Smooth muscle cell (in vitro differentiated cells): ENCODE measurements at regions not wholly inside any gene's neighbourhood (a gene's known extent, or its start where the extent isn't known, plus 50 kb on each side); places are given as distances from the start of the nearest gene placed in this dataset.

Experiments used
- DNase-seq: peaks from one replicate; lab custom pipeline; 2025; ENCODE audit not compliant: unreplicated experiment; lab: John Stamatoyannopoulos, UW
- H2AFZ ChIP-seq: fragments of 200-600 bp; sonication (generic); 2 replicates; pipeline ENCODE4 v1.6.0; 2016; ENCODE audit warnings: antibody characterized with exemption, low read depth, mild to moderate bottlenecking
- H3F3A ChIP-seq: fragments of 200-600 bp; sonication (generic); 2 replicates; pipeline ENCODE4 v1.6.0; 2017; ENCODE audit warnings: antibody characterized with exemption, low read depth
- H3K27ac ChIP-seq: fragments of 200-600 bp; sonication (generic); 2 replicates; pipeline ENCODE4 v1.5.1; 2016; ENCODE audit warnings: low read depth, mild to moderate bottlenecking
- H3K27me3 ChIP-seq: fragments of 200-600 bp; sonication (generic); 2 replicates; pipeline ENCODE4 v1.6.1; 2016; ENCODE audit warnings: low read depth, mild to moderate bottlenecking
- H3K36me3 ChIP-seq: fragments of 200-600 bp; sonication (generic); 2 replicates; pipeline ENCODE4 v1.5.1; 2016; ENCODE audit warnings: low read depth
- H3K4me1 ChIP-seq: fragments of 200-600 bp; sonication (generic); 2 replicates; pipeline ENCODE4 v1.5.1; 2016; ENCODE audit warnings: low read depth
- H3K4me2 ChIP-seq: fragments of 200-600 bp; sonication (generic); 2 replicates; pipeline ENCODE4 v1.6.0; 2016; ENCODE audit warnings: mild to moderate bottlenecking
- H3K4me3 ChIP-seq: fragments of 200-600 bp; sonication (generic); 2 replicates; pipeline ENCODE4 v1.5.1; 2016; ENCODE audit warnings: mild to moderate bottlenecking
- H3K79me2 ChIP-seq: fragments of 200-600 bp; sonication (generic); 2 replicates; pipeline ENCODE4 v1.6.0; 2016; ENCODE audit warnings: low read depth, mild to moderate bottlenecking
- H3K9ac ChIP-seq: fragments of 200-600 bp; sonication (generic); 2 replicates; pipeline ENCODE4 v1.6.0; 2016; ENCODE audit warnings: low read depth
- H3K9me3 ChIP-seq: fragments of 200-600 bp; sonication (generic); replicated peaks from 2 replicates; pipeline ENCODE4 v1.5.1; 2016; ENCODE audit warnings: low read depth
- H4K20me1 ChIP-seq: fragments of 200-600 bp; sonication (generic); 2 replicates; pipeline ENCODE4 v1.6.0; 2016; ENCODE audit warnings: low read depth
- WGBS: methylation state at CpG from one replicate; pipeline ENCODE4 v1.1.7; 2016; ENCODE audit warnings: low lambda C conversion rate; 5-methylcytosine and 5-hydroxymethylcytosine counted together
- TF ChIP-seq, protein P1 (sequence below): fragments of 200-600 bp; sonication (generic); IDR thresholded peaks from 2 replicates; pipeline ENCODE4 v1.5.1; 2017; ENCODE audit warnings: borderline replicate concordance, mild to moderate bottlenecking, antibody characterized with exemption; ENCODE audit not compliant: insufficient read depth, poor library complexity, severe bottlenecking

DNA sequence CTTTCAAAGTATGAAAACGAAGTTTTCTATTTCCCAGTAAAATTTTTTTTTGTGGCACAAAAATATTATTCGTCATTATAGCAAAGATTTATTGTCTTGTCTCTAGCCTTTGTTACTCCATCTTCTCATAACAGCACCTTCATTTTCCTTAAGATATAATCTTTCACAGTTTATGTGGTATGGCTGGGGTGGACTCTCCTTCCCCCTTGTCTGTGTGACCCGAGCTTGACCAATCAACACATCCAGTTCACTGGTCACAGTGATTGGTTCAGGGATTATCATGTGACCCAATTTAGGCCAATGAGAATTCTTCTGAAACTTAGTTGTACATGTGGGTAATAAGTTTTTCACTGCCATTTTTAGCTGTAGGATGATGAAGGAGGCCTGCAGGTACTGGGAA is 71.2 kb upstream of the DCBLD2 start:
- Histone ChIP-seq H3K79me2 (no peaks in the 10 kb centered on the region), H3K36me3 (no peaks in the 10 kb centered on the region), H3K4me2 (peak overlapping the region; percentile 59), H3K4me3 (no peak overlapping the region), H3K27ac (peak overlapping the region; percentile 99), H3K9me3 (no peaks in the 10 kb centered on the region), H2AFZ (no peak overlapping the region), H3F3A (no peaks in the 10 kb centered on the region), H3K27me3 (no peaks in the 10 kb centered on the region), H4K20me1 (no peaks in the 10 kb centered on the region), H3K9ac (peak overlapping the region; percentile 70), H3K4me1 (no peaks in the 10 kb centered on the region)
- no peak for DNase-seq
- WGBS: 90% methylated on average over 3 of the region's 3 CpGs
- TF ChIP-seq, protein P1, sequence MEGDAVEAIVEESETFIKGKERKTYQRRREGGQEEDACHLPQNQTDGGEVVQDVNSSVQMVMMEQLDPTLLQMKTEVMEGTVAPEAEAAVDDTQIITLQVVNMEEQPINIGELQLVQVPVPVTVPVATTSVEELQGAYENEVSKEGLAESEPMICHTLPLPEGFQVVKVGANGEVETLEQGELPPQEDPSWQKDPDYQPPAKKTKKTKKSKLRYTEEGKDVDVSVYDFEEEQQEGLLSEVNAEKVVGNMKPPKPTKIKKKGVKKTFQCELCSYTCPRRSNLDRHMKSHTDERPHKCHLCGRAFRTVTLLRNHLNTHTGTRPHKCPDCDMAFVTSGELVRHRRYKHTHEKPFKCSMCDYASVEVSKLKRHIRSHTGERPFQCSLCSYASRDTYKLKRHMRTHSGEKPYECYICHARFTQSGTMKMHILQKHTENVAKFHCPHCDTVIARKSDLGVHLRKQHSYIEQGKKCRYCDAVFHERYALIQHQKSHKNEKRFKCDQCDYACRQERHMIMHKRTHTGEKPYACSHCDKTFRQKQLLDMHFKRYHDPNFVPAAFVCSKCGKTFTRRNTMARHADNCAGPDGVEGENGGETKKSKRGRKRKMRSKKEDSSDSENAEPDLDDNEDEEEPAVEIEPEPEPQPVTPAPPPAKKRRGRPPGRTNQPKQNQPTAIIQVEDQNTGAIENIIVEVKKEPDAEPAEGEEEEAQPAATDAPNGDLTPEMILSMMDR: no peak

DNA sequence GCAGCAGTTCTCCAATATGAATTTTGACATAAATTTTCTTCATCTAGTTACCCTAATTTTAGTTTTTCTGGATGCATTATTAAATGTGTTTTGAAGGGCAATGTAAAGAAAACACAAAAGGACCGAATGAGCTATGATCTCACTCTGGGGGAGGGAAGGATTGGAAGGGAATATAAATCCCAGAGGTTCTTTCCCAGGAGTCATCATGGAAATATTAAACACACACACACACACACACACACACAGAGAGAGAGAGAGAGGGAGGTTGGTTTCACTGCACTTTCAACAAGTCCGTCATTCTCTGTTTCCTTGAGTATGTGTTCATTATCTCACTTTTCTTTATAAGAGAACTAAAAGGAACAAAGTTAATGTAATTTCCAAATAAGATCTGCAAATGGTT is 70.7 kb upstream of the DCBLD2 start:
- H3K36me3 ChIP-seq: no peaks in the 10 kb centered on the region
- H3K9me3 ChIP-seq: no peaks in the 10 kb centered on the region
- no peaks in the 10 kb centered on the region for H3K4me1 ChIP-seq
- no peaks in the 10 kb centered on the region for H4K20me1 ChIP-seq
- no peaks in the 10 kb centered on the region for H3F3A ChIP-seq
- DNase-seq: no peak
- peak overlapping the region; percentile 75 for H3K4me2 ChIP-seq
- H3K4me3 ChIP-seq: no peak overlapping the region
- no peaks in the 10 kb centered on the region for H3K79me2 ChIP-seq
- H2AFZ ChIP-seq: no peak overlapping the region
- peak overlapping the region; percentile 99 for H3K27ac ChIP-seq
- peak overlapping the region; percentile 94 for H3K9ac ChIP-seq
- TF ChIP-seq, protein P1: no peak
- H3K27me3 ChIP-seq: no peaks in the 10 kb centered on the region
- WGBS: 29% methylated on average over 2 of the region's 2 CpGs

- Histone ChIP-seq H3K9ac (peak overlapping the region; percentile 94), H3K4me2 (peak overlapping the region; percentile 75), H3K4me1 (no peaks in the 10 kb centered on the region), H3K36me3 (no peaks in the 10 kb centered on the region), H3K27ac (peak overlapping the region; percentile 99), H2AFZ (no peak overlapping the region), H3F3A (no peaks in the 10 kb centered on the region), H3K9me3 (no peaks in the 10 kb centered on the region), H4K20me1 (no peaks in the 10 kb centered on the region), H3K79me2 (no peaks in the 10 kb centered on the region), H3K4me3 (no peak overlapping the region), H3K27me3 (no peaks in the 10 kb centered on the region)
- TF ChIP-seq, protein P1: no peak
- 78% methylated on average over 1 of the region's 1 CpG for WGBS
- DNase-seq: no peak
These were observed 69.7 kb upstream of the DCBLD2 start for GRCh38 chr3:98971169-98971681.

DNA sequence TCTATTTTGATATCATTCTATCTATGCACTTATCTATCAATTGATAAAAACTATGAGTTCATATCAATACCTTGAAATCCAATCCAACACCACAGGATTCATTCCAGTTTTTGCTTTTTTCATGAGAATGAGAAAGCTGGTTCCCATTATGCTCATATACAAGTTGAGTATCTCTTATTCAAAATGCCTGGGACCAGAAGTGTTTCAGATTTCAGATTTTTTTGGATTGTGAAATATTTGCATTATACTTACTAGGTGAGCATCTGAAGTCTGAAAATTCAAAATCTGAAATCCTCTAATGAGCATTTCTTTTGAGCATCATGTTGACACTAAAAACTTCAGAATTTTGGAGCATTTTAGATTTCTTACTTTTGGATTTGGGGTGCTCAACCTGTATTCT is 67.8 kb upstream of the DCBLD2 start:
- no peaks in the 10 kb centered on the region for H3F3A ChIP-seq
- TF ChIP-seq, protein P1: no peak
- H3K27ac ChIP-seq: no peak overlapping the region
- H3K4me3 ChIP-seq: no peak overlapping the region
- no peak overlapping the region for H2AFZ ChIP-seq
- no peak overlapping the region for H3K4me2 ChIP-seq
- no peaks in the 10 kb centered on the region for H3K36me3 ChIP-seq
- H3K27me3 ChIP-seq: no peaks in the 10 kb centered on the region
- no peak for DNase-seq
- no peaks in the 10 kb centered on the region for H3K9me3 ChIP-seq
- H3K9ac ChIP-seq: no peak overlapping the region
- H3K79me2 ChIP-seq: no peaks in the 10 kb centered on the region
- no peaks in the 10 kb centered on the region for H3K4me1 ChIP-seq
- H4K20me1 ChIP-seq: no peaks in the 10 kb centered on the region
